GM12892 (cell line): ENCODE measurements at regions not wholly inside any gene's neighbourhood (a gene's known extent, or its start where the extent isn't known, plus 50 kb on each side); places are given as distances from the start of the nearest gene placed in this dataset.

Experiments
- POLR2A ChIP-seq: IDR thresholded peaks from 2 replicates; pipeline ENCODE4 v1.6.1; 2011; ENCODE audit warnings: low read depth, low read length, control low read depth
- POLR2AphosphoS5 ChIP-seq: IDR thresholded peaks from 2 replicates; pipeline ENCODE4 v1.6.1; 2011; ENCODE audit warnings: low read depth, low read length, control low read depth
- TAF1 ChIP-seq: IDR thresholded peaks from 2 replicates; pipeline ENCODE4 v1.6.1; 2011; ENCODE audit warnings: low read depth, mild to moderate bottlenecking, control low read depth, low read length, borderline replicate concordance

DNA sequence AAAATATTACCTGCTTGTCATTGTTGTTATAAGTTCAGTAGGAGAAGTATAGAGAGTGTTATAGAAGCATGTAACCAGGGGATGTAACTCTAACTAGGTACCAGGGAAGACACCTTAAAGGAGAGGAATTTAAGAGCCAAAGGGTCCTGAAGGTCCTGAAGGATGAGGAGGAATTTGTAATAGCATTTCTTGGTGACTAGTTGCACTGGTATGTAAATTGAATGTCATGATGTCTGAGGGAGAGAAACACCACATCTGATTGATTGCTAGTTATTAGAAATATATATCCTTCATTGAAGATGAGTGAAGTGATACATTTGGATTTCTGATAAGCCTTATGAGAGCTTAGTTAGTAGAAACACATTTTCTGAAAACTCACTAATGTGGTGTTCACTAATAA, 643.8 kb downstream of the RFPL4B start:
- TF ChIP-seq POLR2AphosphoS5 (no peak), POLR2A (no peak), TAF1 (no peak)
